ENCODE measurements at regions not wholly inside any gene's neighbourhood (a gene's known extent, or its start where the extent isn't known, plus 50 kb on each side); places are given as distances from the start of the nearest gene placed in this dataset.

DNA sequence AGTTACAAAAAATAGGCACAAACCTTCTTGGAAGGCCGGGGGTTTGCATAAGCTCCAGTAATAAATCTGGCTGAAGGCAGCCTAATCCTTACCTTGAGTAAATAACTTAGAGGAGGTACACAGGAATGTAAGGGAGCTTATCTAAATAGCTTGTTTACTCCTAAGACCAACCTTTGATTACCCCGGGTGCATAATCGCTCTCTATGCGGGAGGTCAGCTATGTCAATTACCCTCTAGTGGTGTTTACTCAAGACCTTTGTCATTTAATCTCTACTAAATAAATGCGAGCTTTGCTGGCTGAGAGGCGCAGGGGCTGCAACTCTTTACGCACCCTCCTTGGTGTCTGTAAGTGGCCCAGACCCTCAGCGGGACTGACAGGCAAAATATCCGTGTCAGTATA, 50.2 kb upstream of the MAP9 start:
- BruUV-seq (replicated peaks), result no TSS peak
- no peak for TF ChIP-seq EZH2 (IDR thresholded peaks at IDR 0.05; ENCODE audit: borderline replicate concordance, low read depth, low read length, poor library complexity, severe bottlenecking)
- TF ChIP-seq, protein P1, sequence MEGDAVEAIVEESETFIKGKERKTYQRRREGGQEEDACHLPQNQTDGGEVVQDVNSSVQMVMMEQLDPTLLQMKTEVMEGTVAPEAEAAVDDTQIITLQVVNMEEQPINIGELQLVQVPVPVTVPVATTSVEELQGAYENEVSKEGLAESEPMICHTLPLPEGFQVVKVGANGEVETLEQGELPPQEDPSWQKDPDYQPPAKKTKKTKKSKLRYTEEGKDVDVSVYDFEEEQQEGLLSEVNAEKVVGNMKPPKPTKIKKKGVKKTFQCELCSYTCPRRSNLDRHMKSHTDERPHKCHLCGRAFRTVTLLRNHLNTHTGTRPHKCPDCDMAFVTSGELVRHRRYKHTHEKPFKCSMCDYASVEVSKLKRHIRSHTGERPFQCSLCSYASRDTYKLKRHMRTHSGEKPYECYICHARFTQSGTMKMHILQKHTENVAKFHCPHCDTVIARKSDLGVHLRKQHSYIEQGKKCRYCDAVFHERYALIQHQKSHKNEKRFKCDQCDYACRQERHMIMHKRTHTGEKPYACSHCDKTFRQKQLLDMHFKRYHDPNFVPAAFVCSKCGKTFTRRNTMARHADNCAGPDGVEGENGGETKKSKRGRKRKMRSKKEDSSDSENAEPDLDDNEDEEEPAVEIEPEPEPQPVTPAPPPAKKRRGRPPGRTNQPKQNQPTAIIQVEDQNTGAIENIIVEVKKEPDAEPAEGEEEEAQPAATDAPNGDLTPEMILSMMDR (conservative IDR thresholded peaks at IDR 0.05; ENCODE audit: low read depth, low read length), result no peak
- DNase-seq (ENCODE audit: low spot score), result no peak
- no peaks in the 10 kb centered on the region for H3K36me3 ChIP-seq (ENCODE audit: insufficient read depth, low read length, poor library complexity, severe bottlenecking)
- ChIA-PET POLR2A (ENCODE audit: low non-redundant PET) (no interaction called here), CTCF (no interaction called here)
- H3K9me3 ChIP-seq (ENCODE audit: low read depth, low read length, poor library complexity, severe bottlenecking), result peaks cover 4% of the 10 kb centered on the region
- intact Hi-C loops (cut with micrococcal nuclease; ENCODE audit: unreplicated experiment), result no loop called here
- no peak overlapping the region for H3K27ac ChIP-seq (ENCODE audit: low read depth, low read length, poor library complexity, severe bottlenecking)
- H3K27me3 ChIP-seq (replicated peaks; ENCODE audit: insufficient read depth, low read depth, low read length, poor library complexity), result no peaks in the 10 kb centered on the region
- H3K4me3 ChIP-seq (ENCODE audit: low read depth, low read length, poor library complexity, severe bottlenecking), result no peak overlapping the region
- no peaks in the 10 kb centered on the region for H3K4me1 ChIP-seq (ENCODE audit: insufficient read depth, low read length, poor library complexity, severe bottlenecking)
